ENCODE measurements at regions not wholly inside any gene's neighbourhood (a gene's known extent, or its start where the extent isn't known, plus 50 kb on each side); places are given as distances from the start of the nearest gene placed in this dataset.

DNA sequence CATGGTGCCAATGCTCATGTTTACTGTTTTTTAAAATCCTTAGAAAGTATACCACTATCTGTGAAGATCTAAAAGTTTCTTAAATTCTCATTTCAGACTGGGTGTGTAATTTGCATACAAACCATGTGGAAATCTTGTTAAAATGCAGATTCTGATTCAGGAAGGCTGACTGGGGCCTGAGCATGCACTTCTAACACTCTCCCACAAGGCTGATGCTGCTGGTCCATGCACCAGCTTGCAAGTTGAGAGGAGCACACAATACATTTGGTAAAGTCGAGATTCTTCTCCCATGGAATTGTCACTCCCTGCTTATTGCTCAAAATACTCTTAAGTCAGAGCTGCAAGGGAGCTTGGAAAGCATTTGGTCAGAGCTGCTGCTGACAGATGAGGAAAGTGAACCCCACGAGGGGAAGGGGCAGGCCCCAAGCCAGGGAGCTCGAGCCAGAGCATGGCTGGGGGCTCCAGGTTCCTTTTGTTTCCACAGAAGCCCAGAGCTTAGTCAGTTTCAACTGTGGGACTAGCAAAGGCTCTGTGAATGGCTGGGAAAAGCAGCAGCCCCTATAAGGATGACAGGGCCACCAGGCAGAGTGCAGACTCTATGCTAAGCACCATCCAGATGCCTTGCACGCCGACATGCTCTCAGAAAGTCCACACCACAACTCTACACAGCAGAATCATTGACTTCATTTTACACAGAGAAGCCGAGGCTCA, 93.5 kb upstream of the HAND1 start:
- Histone ChIP-seq H3K4me3 (ENCODE audit: low read depth, low read length) (no peak overlapping the region), H3K4me1 (ENCODE audit: control insufficient read depth, insufficient read depth, low read length, unreplicated experiment) (no peaks in the 10 kb centered on the region), H3K36me3 (ENCODE audit: insufficient read depth, low read length) (no peaks in the 10 kb centered on the region), H2AFZ (ENCODE audit: low read length, unreplicated experiment) (no peak overlapping the region), H3K27ac (ENCODE audit: low read depth, low read length) (no peak overlapping the region), H3K79me2 (ENCODE audit: control insufficient read depth, insufficient read depth, low read length, unreplicated experiment) (no peaks in the 10 kb centered on the region), H3K27me3 (ENCODE audit: insufficient read depth, low read length) (peaks cover 38% of the 10 kb centered on the region)

- Histone ChIP-seq H3K36me3 (ENCODE audit: insufficient read depth, low read length) (no peaks in the 10 kb centered on the region), H3K4me3 (ENCODE audit: low read depth, low read length) (no peak overlapping the region), H3K4me1 (ENCODE audit: control insufficient read depth, insufficient read depth, low read length, unreplicated experiment) (no peaks in the 10 kb centered on the region), H3K27me3 (ENCODE audit: insufficient read depth, low read length) (peaks cover 39% of the 10 kb centered on the region), H3K27ac (ENCODE audit: low read depth, low read length) (no peak overlapping the region), H3K79me2 (ENCODE audit: control insufficient read depth, insufficient read depth, low read length, unreplicated experiment) (no peaks in the 10 kb centered on the region), H2AFZ (ENCODE audit: low read length, unreplicated experiment) (no peak overlapping the region)
These were observed 92.7 kb upstream of the HAND1 start for GRCh38 chr5:154570572-154571324.

GRCh38 chr5:154568589-154568988, 90.6 kb upstream of the HAND1 start:
- no peak overlapping the region for H3K27ac ChIP-seq (ENCODE audit: low read depth, low read length)

DNA sequence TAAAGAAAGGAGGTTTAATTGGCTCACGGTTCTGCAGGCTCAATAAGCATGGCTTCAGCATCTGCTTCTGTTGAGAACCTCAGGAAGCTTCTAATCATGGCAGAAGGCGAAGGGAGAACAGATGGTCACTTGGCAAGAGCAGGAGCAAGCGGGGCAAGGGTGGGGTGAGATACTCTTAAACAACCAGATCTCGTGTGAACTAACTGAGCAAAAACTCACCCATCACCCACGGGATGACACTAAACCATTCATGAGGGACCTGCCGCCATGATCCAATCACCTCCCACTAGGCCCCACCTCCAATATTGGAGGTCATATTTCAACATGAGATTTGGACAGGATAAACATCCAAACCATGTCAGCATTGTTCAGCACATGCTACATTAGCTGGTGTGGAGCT, 89.1 kb upstream of the HAND1 start:
- Histone ChIP-seq H3K36me3 (ENCODE audit: insufficient read depth, low read length) (no peaks in the 10 kb centered on the region), H3K79me2 (ENCODE audit: control insufficient read depth, insufficient read depth, low read length, unreplicated experiment) (no peaks in the 10 kb centered on the region), H3K4me3 (ENCODE audit: low read depth, low read length) (no peak overlapping the region), H2AFZ (ENCODE audit: low read length, unreplicated experiment) (no peak overlapping the region), H3K4me1 (ENCODE audit: control insufficient read depth, insufficient read depth, low read length, unreplicated experiment) (no peaks in the 10 kb centered on the region), H3K27me3 (ENCODE audit: insufficient read depth, low read length) (peaks cover 41% of the 10 kb centered on the region), H3K27ac (ENCODE audit: low read depth, low read length) (no peak overlapping the region)

More at GRCh38 chr5:154568589-154568988, 90.6 kb upstream of the HAND1 start:
- Histone ChIP-seq H3K4me1 (ENCODE audit: control insufficient read depth, insufficient read depth, low read length, unreplicated experiment) (no peaks in the 10 kb centered on the region), H3K79me2 (ENCODE audit: control insufficient read depth, insufficient read depth, low read length, unreplicated experiment) (no peaks in the 10 kb centered on the region), H3K4me3 (ENCODE audit: low read depth, low read length) (no peak overlapping the region), H3K27me3 (ENCODE audit: insufficient read depth, low read length) (peaks cover 37% of the 10 kb centered on the region), H2AFZ (ENCODE audit: low read length, unreplicated experiment) (no peak overlapping the region), H3K36me3 (ENCODE audit: insufficient read depth, low read length) (no peaks in the 10 kb centered on the region)

DNA sequence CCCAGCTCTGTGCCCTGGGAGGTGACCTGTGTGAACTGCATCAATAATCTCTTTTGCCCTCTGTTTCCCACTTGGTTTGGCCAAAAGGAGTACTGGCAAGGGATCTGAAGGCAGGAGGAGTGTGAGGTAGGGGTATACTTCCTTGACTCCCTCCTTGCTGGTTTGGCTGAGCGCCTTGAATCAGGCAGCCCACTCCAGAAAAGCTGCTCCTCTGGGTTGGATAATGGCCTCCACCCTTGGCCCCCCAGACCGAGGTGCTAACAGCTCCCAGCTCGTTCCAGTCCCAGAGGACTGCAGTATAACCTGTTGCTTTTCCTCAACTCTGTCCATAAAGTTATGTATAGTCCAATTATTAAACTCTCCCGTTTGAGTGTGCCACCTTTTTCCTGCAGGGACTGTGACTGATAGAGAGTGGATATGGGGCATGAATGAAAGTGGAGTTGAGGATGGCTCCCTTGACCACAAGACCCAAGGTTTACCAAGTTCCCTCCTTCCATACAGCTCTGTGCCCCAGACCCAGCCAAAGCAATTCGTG, 88.2 kb upstream of the HAND1 start:
- Histone ChIP-seq H3K36me3 (ENCODE audit: insufficient read depth, low read length) (no peaks in the 10 kb centered on the region), H3K27ac (ENCODE audit: low read depth, low read length) (no peak overlapping the region), H3K4me1 (ENCODE audit: control insufficient read depth, insufficient read depth, low read length, unreplicated experiment) (no peaks in the 10 kb centered on the region), H3K27me3 (ENCODE audit: insufficient read depth, low read length) (peaks cover 41% of the 10 kb centered on the region), H3K4me3 (ENCODE audit: low read depth, low read length) (no peak overlapping the region), H2AFZ (ENCODE audit: low read length, unreplicated experiment) (no peak overlapping the region), H3K79me2 (ENCODE audit: control insufficient read depth, insufficient read depth, low read length, unreplicated experiment) (no peaks in the 10 kb centered on the region)

GRCh38 chr5:154565123-154565522, 87.1 kb upstream of the HAND1 start:
- H3K79me2 ChIP-seq (ENCODE audit: control insufficient read depth, insufficient read depth, low read length, unreplicated experiment): no peaks in the 10 kb centered on the region
- no peak overlapping the region for H3K4me3 ChIP-seq (ENCODE audit: low read depth, low read length)
- no peak overlapping the region for H3K27ac ChIP-seq (ENCODE audit: low read depth, low read length)
- H2AFZ ChIP-seq (ENCODE audit: low read length, unreplicated experiment): no peak overlapping the region
- peaks cover 44% of the 10 kb centered on the region for H3K27me3 ChIP-seq (ENCODE audit: insufficient read depth, low read length)
- no peaks in the 10 kb centered on the region for H3K4me1 ChIP-seq (ENCODE audit: control insufficient read depth, insufficient read depth, low read length, unreplicated experiment)
- no peaks in the 10 kb centered on the region for H3K36me3 ChIP-seq (ENCODE audit: insufficient read depth, low read length)

- no peak overlapping the region for H3K27ac ChIP-seq (ENCODE audit: low read depth, low read length)
- no peaks in the 10 kb centered on the region for H3K36me3 ChIP-seq (ENCODE audit: insufficient read depth, low read length)
- H2AFZ ChIP-seq (ENCODE audit: low read length, unreplicated experiment): no peak overlapping the region
- H3K79me2 ChIP-seq (ENCODE audit: control insufficient read depth, insufficient read depth, low read length, unreplicated experiment): no peaks in the 10 kb centered on the region
- H3K27me3 ChIP-seq (ENCODE audit: insufficient read depth, low read length): peaks cover 47% of the 10 kb centered on the region
- no peaks in the 10 kb centered on the region for H3K4me1 ChIP-seq (ENCODE audit: control insufficient read depth, insufficient read depth, low read length, unreplicated experiment)
- H3K4me3 ChIP-seq (ENCODE audit: low read depth, low read length): no peak overlapping the region
These were observed 84.3 kb upstream of the HAND1 start for GRCh38 chr5:154562244-154562880.

DNA sequence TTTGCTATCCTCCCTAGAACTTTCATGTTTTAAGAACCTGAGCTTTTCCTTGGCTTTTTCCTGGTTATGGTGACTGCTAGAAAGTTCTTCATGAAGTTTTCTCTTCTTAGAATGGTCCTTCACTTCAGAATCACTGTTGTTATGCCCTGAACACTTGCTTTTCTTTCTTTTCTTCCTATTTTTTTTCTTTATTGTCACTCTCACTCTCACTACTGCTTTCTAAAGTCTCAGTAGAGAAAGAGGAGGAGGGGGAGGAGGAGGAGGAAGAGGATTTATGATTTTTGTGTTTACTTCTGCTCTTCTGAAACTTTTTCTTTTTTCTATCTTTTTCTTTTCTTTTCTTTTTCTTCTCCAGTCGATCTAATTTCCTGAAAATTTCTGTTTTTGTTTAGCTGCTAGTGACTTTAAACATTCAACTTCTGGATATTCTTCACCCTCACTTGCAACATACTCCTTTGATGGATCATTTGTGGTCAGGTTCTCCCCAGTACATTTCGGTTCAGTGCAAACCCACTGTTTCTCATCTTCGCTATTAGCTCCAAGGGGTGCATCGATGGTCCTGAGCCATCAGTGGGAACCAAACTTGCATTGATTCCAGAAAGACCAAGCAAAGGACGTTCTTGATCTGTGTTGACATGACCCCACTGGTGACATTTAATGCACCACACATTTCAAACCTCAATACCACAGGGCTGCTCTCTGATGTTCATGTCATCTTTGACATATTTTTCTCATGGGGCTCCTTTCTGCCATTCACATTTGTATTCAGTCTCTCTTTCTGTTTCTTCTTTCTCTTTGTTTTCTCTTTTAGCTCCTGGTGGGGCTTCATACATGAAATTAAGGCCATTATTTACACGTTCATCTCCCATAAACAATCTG, 81.6 kb upstream of the HAND1 start:
- peaks cover 28% of the 10 kb centered on the region for H3K27me3 ChIP-seq (ENCODE audit: insufficient read depth, low read length)
- no peaks in the 10 kb centered on the region for H3K79me2 ChIP-seq (ENCODE audit: control insufficient read depth, insufficient read depth, low read length, unreplicated experiment)
- H2AFZ ChIP-seq (ENCODE audit: low read length, unreplicated experiment): no peak overlapping the region
- no peaks in the 10 kb centered on the region for H3K36me3 ChIP-seq (ENCODE audit: insufficient read depth, low read length)
- H3K27ac ChIP-seq (ENCODE audit: low read depth, low read length): no peak overlapping the region
- no peaks in the 10 kb centered on the region for H3K4me1 ChIP-seq (ENCODE audit: control insufficient read depth, insufficient read depth, low read length, unreplicated experiment)
- no peak overlapping the region for H3K4me3 ChIP-seq (ENCODE audit: low read depth, low read length)

DNA sequence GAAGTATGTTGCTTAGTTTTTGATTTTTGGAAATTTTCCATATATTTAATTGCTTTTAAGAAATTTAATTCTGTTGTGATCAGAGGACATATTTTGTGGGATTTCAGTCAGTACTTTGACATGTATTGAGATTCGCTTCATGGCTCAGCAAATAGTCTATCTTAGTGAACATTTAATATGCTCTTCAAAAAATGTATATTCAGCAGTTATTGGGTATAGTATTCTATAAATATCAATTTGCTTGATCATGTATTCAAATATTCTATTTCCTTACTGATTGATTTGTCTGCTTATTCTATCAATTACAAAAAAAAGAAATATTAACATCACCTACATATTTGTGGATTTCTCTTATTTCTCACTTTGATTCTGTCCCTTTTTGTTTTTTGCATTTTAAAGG, 79.5 kb upstream of the HAND1 start:
- Histone ChIP-seq H3K79me2 (ENCODE audit: control insufficient read depth, insufficient read depth, low read length, unreplicated experiment) (no peaks in the 10 kb centered on the region), H3K4me3 (ENCODE audit: low read depth, low read length) (no peak overlapping the region), H3K4me1 (ENCODE audit: control insufficient read depth, insufficient read depth, low read length, unreplicated experiment) (no peaks in the 10 kb centered on the region), H3K27ac (ENCODE audit: low read depth, low read length) (no peak overlapping the region), H3K36me3 (ENCODE audit: insufficient read depth, low read length) (no peaks in the 10 kb centered on the region), H3K27me3 (ENCODE audit: insufficient read depth, low read length) (peaks cover 13% of the 10 kb centered on the region), H2AFZ (ENCODE audit: low read length, unreplicated experiment) (no peak overlapping the region)

DNA sequence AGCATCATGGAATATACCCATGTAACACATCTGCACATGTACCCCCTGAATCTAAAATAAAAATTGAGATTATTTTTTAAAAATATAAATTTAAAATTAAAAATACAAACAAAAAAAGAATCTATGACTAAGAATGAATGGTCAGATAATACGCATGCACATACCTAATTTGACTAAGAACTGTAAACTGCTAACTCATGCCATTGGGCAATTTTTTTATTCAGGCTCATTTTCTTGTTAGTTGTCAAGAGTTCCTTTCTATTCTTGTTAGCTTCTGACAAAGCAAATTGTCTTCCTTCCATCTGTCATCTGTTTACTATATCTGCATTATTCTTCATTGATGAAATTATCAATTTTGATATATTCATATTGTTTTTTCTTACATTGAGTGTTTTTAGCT, 69.5 kb upstream of the HAND1 start:
- no peaks in the 10 kb centered on the region for H3K4me1 ChIP-seq (ENCODE audit: control insufficient read depth, insufficient read depth, low read length, unreplicated experiment)
- H2AFZ ChIP-seq (ENCODE audit: low read length, unreplicated experiment): no peak overlapping the region
- no peaks in the 10 kb centered on the region for H3K36me3 ChIP-seq (ENCODE audit: insufficient read depth, low read length)
- peaks cover 76% of the 10 kb centered on the region for H3K27me3 ChIP-seq (ENCODE audit: insufficient read depth, low read length)
- H3K4me3 ChIP-seq (ENCODE audit: low read depth, low read length): no peak overlapping the region
- H3K79me2 ChIP-seq (ENCODE audit: control insufficient read depth, insufficient read depth, low read length, unreplicated experiment): no peaks in the 10 kb centered on the region
- H3K27ac ChIP-seq (ENCODE audit: low read depth, low read length): no peak overlapping the region

All from ACC112 (cell line).